ENCODE measurements at regions not wholly inside any gene's neighbourhood (a gene's known extent, or its start where the extent isn't known, plus 50 kb on each side); places are given as distances from the start of the nearest gene placed in this dataset.
A peak's percentile ranks its signal among the peaks of the same experiment; 100 is the strongest.

- TF ChIP-seq CTCF (IDR thresholded peaks at IDR 0.05), result no peak
- H3K9me3 ChIP-seq, result no peaks in the 10 kb centered on the region
- no peaks in the 10 kb centered on the region for H3K27me3 ChIP-seq (ENCODE audit: low read depth)
- H3K4me3 ChIP-seq, result no peak overlapping the region
- intact Hi-C loops (cut with DNase I), result no loop called here
- DNase-seq (no peak), ATAC-seq (no peak)
- H3K27ac ChIP-seq, result no peak overlapping the region
- H3K36me3 ChIP-seq, result no peaks in the 10 kb centered on the region
- no peaks in the 10 kb centered on the region for H3K4me1 ChIP-seq
Observed at GRCh38 chr21:25391777-25392176, 215.5 kb downstream of the MRPL39 start.

- Histone ChIP-seq H3K4me3 (no peak overlapping the region), H3K27me3 (ENCODE audit: low read depth) (no peaks in the 10 kb centered on the region), H3K4me1 (no peaks in the 10 kb centered on the region), H3K36me3 (no peaks in the 10 kb centered on the region), H3K27ac (no peak overlapping the region), H3K9me3 (no peaks in the 10 kb centered on the region)
- TF ChIP-seq CTCF (IDR thresholded peaks at IDR 0.05), result no peak
- no peak for DNase-seq
- no peak for ATAC-seq
- intact Hi-C loops (cut with DNase I), result no loop called here
Observed at GRCh38 chr21:25390701-25391100, 216.6 kb downstream of the MRPL39 start.

GRCh38 chr21:25387665-25388064 is 219.6 kb downstream of the MRPL39 start:
- DNase-seq (no peak), ATAC-seq (no peak)
- intact Hi-C loops (cut with DNase I), result no loop called here
- Histone ChIP-seq H3K4me3 (no peak overlapping the region), H3K4me1 (no peaks in the 10 kb centered on the region), H3K36me3 (no peaks in the 10 kb centered on the region), H3K27ac (no peak overlapping the region), H3K27me3 (ENCODE audit: low read depth) (no peaks in the 10 kb centered on the region), H3K9me3 (no peaks in the 10 kb centered on the region)
- TF ChIP-seq CTCF (IDR thresholded peaks at IDR 0.05), result no peak

- no peak for DNase-seq
- Histone ChIP-seq H3K27me3 (ENCODE audit: low read depth) (no peaks in the 10 kb centered on the region), H3K36me3 (no peaks in the 10 kb centered on the region), H3K27ac (no peak overlapping the region), H3K4me1 (no peaks in the 10 kb centered on the region), H3K4me3 (no peak overlapping the region), H3K9me3 (no peaks in the 10 kb centered on the region)
- ATAC-seq, result peak; percentile 77 to 81
- intact Hi-C loops (cut with DNase I), result no loop called here
- peak; percentile 86 for TF ChIP-seq CTCF (IDR thresholded peaks at IDR 0.05)
Observed at GRCh38 chr21:25385911-25386474, 221.3 kb downstream of the MRPL39 start.

- ATAC-seq (no peak), DNase-seq (no peak)
- H3K36me3 ChIP-seq, result no peaks in the 10 kb centered on the region
- no peaks in the 10 kb centered on the region for H3K4me1 ChIP-seq
- no peak overlapping the region for H3K4me3 ChIP-seq
- no peak overlapping the region for H3K27ac ChIP-seq
- TF ChIP-seq CTCF (IDR thresholded peaks at IDR 0.05), result no peak
- no peaks in the 10 kb centered on the region for H3K27me3 ChIP-seq (ENCODE audit: low read depth)
- intact Hi-C loops (cut with DNase I), result no loop called here
- H3K9me3 ChIP-seq, result no peaks in the 10 kb centered on the region
Observed at GRCh38 chr21:25385341-25385740, 221.9 kb downstream of the MRPL39 start.

- no peak for TF ChIP-seq CTCF (IDR thresholded peaks at IDR 0.05)
- Histone ChIP-seq H3K36me3 (no peaks in the 10 kb centered on the region), H3K9me3 (no peaks in the 10 kb centered on the region), H3K27ac (no peak overlapping the region), H3K27me3 (ENCODE audit: low read depth) (no peaks in the 10 kb centered on the region), H3K4me3 (no peak overlapping the region), H3K4me1 (no peaks in the 10 kb centered on the region)
- no peak for ATAC-seq
- intact Hi-C loops (cut with DNase I), result no loop called here
- no peak for DNase-seq
Observed at GRCh38 chr21:25384782-25385181, 222.5 kb downstream of the MRPL39 start.
